Loucy (cell line): ENCODE measurements at regions not wholly inside any gene's neighbourhood (a gene's known extent, or its start where the extent isn't known, plus 50 kb on each side); places are given as distances from the start of the nearest gene placed in this dataset.

Experiments
- EZH2phosphoT487 ChIP-seq: fragments of 200-600 bp; IDR thresholded peaks from 2 replicates; pipeline ENCODE4 v1.6.1; 2018; ENCODE audit warnings: antibody characterized with exemption, mild to moderate bottlenecking, moderate library complexity, borderline replicate concordance
- TF ChIP-seq, protein P1 (sequence below): fragments of 200-600 bp; sonication (generic); conservative IDR thresholded peaks from 2 replicates; pipeline ENCODE4 v1.5.1; 2014; ENCODE audit warnings: mild to moderate bottlenecking, antibody characterized with exemption, low read length

DNA sequence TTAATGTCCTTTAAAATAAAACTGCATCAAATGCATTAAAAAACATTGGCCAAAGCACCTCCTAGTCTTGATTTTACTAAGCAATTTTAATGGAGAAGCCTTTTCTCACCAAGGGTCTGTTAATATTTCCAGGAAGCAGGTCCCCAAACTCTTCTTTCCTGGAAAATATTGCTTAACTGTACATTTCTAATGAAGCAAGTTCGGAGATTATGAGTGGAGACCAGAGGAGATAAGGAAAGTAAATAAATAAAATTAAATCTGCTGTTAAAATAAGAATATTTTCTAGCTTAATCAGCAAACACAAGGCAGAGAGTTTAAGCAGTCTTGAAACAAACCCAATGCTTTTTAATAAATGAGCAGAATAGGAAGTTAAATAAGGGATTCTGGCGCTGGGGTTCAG, 322.4 kb downstream of the PTEN start:
- TF ChIP-seq, protein P1, sequence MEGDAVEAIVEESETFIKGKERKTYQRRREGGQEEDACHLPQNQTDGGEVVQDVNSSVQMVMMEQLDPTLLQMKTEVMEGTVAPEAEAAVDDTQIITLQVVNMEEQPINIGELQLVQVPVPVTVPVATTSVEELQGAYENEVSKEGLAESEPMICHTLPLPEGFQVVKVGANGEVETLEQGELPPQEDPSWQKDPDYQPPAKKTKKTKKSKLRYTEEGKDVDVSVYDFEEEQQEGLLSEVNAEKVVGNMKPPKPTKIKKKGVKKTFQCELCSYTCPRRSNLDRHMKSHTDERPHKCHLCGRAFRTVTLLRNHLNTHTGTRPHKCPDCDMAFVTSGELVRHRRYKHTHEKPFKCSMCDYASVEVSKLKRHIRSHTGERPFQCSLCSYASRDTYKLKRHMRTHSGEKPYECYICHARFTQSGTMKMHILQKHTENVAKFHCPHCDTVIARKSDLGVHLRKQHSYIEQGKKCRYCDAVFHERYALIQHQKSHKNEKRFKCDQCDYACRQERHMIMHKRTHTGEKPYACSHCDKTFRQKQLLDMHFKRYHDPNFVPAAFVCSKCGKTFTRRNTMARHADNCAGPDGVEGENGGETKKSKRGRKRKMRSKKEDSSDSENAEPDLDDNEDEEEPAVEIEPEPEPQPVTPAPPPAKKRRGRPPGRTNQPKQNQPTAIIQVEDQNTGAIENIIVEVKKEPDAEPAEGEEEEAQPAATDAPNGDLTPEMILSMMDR = no peak
- TF ChIP-seq EZH2phosphoT487 = no peak
